H1 (cell line): ENCODE measurements at regions not wholly inside any gene's neighbourhood (a gene's known extent, or its start where the extent isn't known, plus 50 kb on each side); places are given as distances from the start of the nearest gene placed in this dataset.

Experiments
- ASH2L ChIP-seq: fragments of 200-600, 300-600 bp; sonication (generic); IDR thresholded peaks from one replicate; pipeline ENCODE4 v1.7.1; 2017; ENCODE audit warnings: low read length
- BRCA1 ChIP-seq: IDR thresholded peaks from 2 replicates; pipeline ENCODE4 v1.6.1; 2012; ENCODE audit warnings: low read depth, low read length, improper control_type of control experiment
- CHD2 ChIP-seq: IDR thresholded peaks from 2 replicates; pipeline ENCODE4 v1.6.1; 2012; ENCODE audit warnings: low read length, improper control_type of control experiment
- GABPA ChIP-seq: IDR thresholded peaks from 2 replicates; pipeline ENCODE4 v1.6.1; 2011; ENCODE audit warnings: mild to moderate bottlenecking, low read length, moderate library complexity, borderline replicate concordance; ENCODE audit not compliant: insufficient read depth
- POU5F1 ChIP-seq: IDR thresholded peaks from 2 replicates; pipeline ENCODE4 v1.6.1; 2011; ENCODE audit warnings: low read depth, mild to moderate bottlenecking, low read length, moderate library complexity
- SRF ChIP-seq: IDR thresholded peaks from 2 replicates; pipeline ENCODE4 v1.6.1; 2011; ENCODE audit warnings: mild to moderate bottlenecking, low read depth, low read length, moderate library complexity
- TEAD4 ChIP-seq: IDR thresholded peaks from 2 replicates; pipeline ENCODE4 v1.6.1; 2012; ENCODE audit warnings: low read depth, low read length, inconsistent platforms, mixed read lengths
- TF ChIP-seq, protein P1 (sequence below), 3 experiments: IDR thresholded peaks; 1 replicate in 2 of 3; 2 replicates in 1 of 3; pipeline versions ENCODE4 v1.5.1 to v1.6.1; 2011; ENCODE audit warnings: low read length in 3 of 3, mild to moderate bottlenecking in 3 of 3, inconsistent platforms in 2 of 3, low read depth in 1 of 3, moderate library complexity in 1 of 3; ENCODE audit not compliant: insufficient read depth in 1 of 3; ENCODE audit errors: control extremely low read depth in 1 of 3

DNA sequence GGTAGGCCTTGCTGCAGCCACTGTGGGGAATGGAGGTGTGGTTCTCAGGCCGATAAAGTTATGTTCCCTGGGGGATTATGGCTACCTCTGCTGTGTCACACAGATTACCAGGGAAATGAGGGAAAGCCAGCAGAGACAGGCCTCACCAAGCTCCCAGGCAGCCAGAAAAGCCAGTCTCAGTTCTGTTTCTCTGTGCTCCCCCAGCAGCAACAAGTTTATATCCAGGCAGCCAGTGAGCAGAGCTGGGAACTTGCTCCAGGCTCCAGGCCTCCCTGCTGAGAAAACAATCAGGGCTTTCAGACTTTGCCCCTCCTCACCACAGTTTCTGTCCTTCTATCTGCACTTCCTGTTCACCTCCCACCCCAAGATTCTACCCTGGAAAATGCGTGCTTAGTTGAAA, 596.6 kb upstream of the GYPC start:
- no peak for TF ChIP-seq SRF
- no peak for TF ChIP-seq TEAD4
- TF ChIP-seq BRCA1, result no peak
- TF ChIP-seq GABPA, result no peak
- TF ChIP-seq, protein P1, sequence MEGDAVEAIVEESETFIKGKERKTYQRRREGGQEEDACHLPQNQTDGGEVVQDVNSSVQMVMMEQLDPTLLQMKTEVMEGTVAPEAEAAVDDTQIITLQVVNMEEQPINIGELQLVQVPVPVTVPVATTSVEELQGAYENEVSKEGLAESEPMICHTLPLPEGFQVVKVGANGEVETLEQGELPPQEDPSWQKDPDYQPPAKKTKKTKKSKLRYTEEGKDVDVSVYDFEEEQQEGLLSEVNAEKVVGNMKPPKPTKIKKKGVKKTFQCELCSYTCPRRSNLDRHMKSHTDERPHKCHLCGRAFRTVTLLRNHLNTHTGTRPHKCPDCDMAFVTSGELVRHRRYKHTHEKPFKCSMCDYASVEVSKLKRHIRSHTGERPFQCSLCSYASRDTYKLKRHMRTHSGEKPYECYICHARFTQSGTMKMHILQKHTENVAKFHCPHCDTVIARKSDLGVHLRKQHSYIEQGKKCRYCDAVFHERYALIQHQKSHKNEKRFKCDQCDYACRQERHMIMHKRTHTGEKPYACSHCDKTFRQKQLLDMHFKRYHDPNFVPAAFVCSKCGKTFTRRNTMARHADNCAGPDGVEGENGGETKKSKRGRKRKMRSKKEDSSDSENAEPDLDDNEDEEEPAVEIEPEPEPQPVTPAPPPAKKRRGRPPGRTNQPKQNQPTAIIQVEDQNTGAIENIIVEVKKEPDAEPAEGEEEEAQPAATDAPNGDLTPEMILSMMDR (IDR thresholded peaks at IDR 0.05; ENCODE audit: control extremely low read depth in 1 of 3, insufficient read depth in 1 of 3, low read depth in 1 of 3, low read length in 3 of 3), result no peak
- no peak for TF ChIP-seq CHD2
- no peak for TF ChIP-seq POU5F1
- TF ChIP-seq ASH2L, result no peak
